ENCODE measurements at regions not wholly inside any gene's neighbourhood (a gene's known extent, or its start where the extent isn't known, plus 50 kb on each side); places are given as distances from the start of the nearest gene placed in this dataset.

DNA sequence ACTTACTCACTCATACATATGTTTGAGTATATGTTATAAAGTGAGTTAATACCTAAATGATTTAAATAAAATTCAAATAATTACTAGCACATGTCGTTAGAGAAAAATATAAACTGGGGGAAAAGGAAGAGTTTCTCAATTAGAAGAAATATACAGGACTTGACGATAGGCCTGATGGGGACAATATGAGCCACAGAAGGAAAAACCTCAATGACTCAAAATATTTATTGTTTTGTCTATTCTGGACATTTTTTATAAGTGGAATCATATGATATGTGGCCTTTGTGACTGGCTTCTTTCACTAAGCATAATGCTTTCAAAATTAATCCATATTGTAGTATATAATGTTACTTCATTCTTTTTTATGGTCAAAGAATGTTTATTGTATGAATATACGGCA is 339.2 kb upstream of the PMFBP1 start:
- TF ChIP-seq, protein P1, sequence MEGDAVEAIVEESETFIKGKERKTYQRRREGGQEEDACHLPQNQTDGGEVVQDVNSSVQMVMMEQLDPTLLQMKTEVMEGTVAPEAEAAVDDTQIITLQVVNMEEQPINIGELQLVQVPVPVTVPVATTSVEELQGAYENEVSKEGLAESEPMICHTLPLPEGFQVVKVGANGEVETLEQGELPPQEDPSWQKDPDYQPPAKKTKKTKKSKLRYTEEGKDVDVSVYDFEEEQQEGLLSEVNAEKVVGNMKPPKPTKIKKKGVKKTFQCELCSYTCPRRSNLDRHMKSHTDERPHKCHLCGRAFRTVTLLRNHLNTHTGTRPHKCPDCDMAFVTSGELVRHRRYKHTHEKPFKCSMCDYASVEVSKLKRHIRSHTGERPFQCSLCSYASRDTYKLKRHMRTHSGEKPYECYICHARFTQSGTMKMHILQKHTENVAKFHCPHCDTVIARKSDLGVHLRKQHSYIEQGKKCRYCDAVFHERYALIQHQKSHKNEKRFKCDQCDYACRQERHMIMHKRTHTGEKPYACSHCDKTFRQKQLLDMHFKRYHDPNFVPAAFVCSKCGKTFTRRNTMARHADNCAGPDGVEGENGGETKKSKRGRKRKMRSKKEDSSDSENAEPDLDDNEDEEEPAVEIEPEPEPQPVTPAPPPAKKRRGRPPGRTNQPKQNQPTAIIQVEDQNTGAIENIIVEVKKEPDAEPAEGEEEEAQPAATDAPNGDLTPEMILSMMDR (IDR thresholded peaks at IDR 0.05; ENCODE audit: poor library complexity) = no peak
- TF ChIP-seq EZH2phosphoT487 (IDR thresholded peaks at IDR 0.05; ENCODE audit: low read depth, severe bottlenecking, unreplicated experiment) = no peak

All from hepatocyte (in vitro differentiated cells).